ENCODE measurements at regions not wholly inside any gene's neighbourhood (a gene's known extent, or its start where the extent isn't known, plus 50 kb on each side); places are given as distances from the start of the nearest gene placed in this dataset.

GRCh38 chr6:44012078-44012493 lies 115.2 kb downstream of the MRPL14 start (continued):
- no peak for TF ChIP-seq ZNF552 (CRISPR knock-in tag; IDR thresholded peaks at IDR 0.05; ENCODE audit: borderline replicate concordance)
- TF ChIP-seq ARID5B (CRISPR knock-in tag; IDR thresholded peaks at IDR 0.05), result peak; percentile 79
- TF ChIP-seq AGO1 (IDR thresholded peaks at IDR 0.05; ENCODE audit: low read depth, low read length, poor library complexity, severe bottlenecking), result no peak
- no peak for TF ChIP-seq ATF7 (IDR thresholded peaks at IDR 0.05)
- 0 out of 2 replicates have a peak, but pooled peaks have one; percentile 29 for TF ChIP-seq ATF7 (CRISPR knock-in tag; IDR thresholded peaks at IDR 0.05)
- TF ChIP-seq FOXA1 (IDR thresholded peaks at IDR 0.05), result no peak
- peak; percentile 37; the same call in 1 of the 2 replicates for TF ChIP-seq FOXA1 (CRISPR knock-in tag; IDR thresholded peaks at IDR 0.05)
- peak; percentile 52; the same call in 1 of the 2 replicates for TF ChIP-seq HMG20A (CRISPR knock-in tag; IDR thresholded peaks at IDR 0.05; ENCODE audit: borderline replicate concordance)
- peak; percentile 64 for TF ChIP-seq RARA (CRISPR knock-in tag; IDR thresholded peaks at IDR 0.05)
- TF ChIP-seq XBP1 (CRISPR knock-in tag; IDR thresholded peaks at IDR 0.05), result no peak
- TF ChIP-seq GATAD2A (CRISPR knock-in tag; IDR thresholded peaks at IDR 0.05), result peak; percentile 50; the same call in 1 of the 2 replicates
- peak; percentile 28; the same call in 1 of the 2 replicates for TF ChIP-seq FOSL1 (CRISPR knock-in tag; IDR thresholded peaks at IDR 0.05; ENCODE audit: borderline replicate concordance)
